A549 (cell line): ENCODE measurements at regions not wholly inside any gene's neighbourhood (a gene's known extent, or its start where the extent isn't known, plus 50 kb on each side); places are given as distances from the start of the nearest gene placed in this dataset.

Experiments used
- CHD4 ChIP-seq: fragments of 200-600 bp; sonication (generic); IDR thresholded peaks from 2 replicates; pipeline ENCODE4 v1.6.1; 2016; ENCODE audit warnings: antibody characterized with exemption, mild to moderate bottlenecking, borderline replicate concordance
- MAX ChIP-seq: IDR thresholded peaks from 2 replicates; pipeline ENCODE4 v1.6.1; 2012
- POLR2A ChIP-seq: IDR thresholded peaks from 2 replicates; pipeline ENCODE4 v1.6.1; 2012; ENCODE audit warnings: mild to moderate bottlenecking, low read length
- RAD21 ChIP-seq, 2 experiments: fragments of >200 bp in 1 of 2; sonication (Bioruptor Twin) in 1 of 2; formaldehyde crosslinking in 1 of 2; IDR thresholded peaks in 1 of 2; conservative IDR thresholded peaks in 1 of 2; 2 replicates in 1 of 2; 3 replicates in 1 of 2; pipeline ENCODE4 v1.6.1; 2012 to 2018; ENCODE audit warnings: inconsistent platforms in 1 of 2
- TF ChIP-seq, protein P1 (sequence below): fragments of >200 bp; sonication (Bioruptor Twin); formaldehyde crosslinking; IDR thresholded peaks from 3 replicates; pipeline ENCODE4 v1.5.1; 2016

- no peak for TF ChIP-seq MAX
- no peak for TF ChIP-seq RAD21 (conservative IDR thresholded peaks at IDR 0.05 in 1 of 2, IDR thresholded peaks at IDR 0.05 in 1 of 2)
- TF ChIP-seq, protein P1, sequence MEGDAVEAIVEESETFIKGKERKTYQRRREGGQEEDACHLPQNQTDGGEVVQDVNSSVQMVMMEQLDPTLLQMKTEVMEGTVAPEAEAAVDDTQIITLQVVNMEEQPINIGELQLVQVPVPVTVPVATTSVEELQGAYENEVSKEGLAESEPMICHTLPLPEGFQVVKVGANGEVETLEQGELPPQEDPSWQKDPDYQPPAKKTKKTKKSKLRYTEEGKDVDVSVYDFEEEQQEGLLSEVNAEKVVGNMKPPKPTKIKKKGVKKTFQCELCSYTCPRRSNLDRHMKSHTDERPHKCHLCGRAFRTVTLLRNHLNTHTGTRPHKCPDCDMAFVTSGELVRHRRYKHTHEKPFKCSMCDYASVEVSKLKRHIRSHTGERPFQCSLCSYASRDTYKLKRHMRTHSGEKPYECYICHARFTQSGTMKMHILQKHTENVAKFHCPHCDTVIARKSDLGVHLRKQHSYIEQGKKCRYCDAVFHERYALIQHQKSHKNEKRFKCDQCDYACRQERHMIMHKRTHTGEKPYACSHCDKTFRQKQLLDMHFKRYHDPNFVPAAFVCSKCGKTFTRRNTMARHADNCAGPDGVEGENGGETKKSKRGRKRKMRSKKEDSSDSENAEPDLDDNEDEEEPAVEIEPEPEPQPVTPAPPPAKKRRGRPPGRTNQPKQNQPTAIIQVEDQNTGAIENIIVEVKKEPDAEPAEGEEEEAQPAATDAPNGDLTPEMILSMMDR: no peak
- TF ChIP-seq POLR2A: no peak
- TF ChIP-seq CHD4: no peak
Observed at GRCh38 chr2:16250056-16250425, 309.7 kb downstream of the MYCN start.
